Peyer's patch (tissue), 4 donors: ENCODE measurements at regions not wholly inside any gene's neighbourhood (a gene's known extent, or its start where the extent isn't known, plus 50 kb on each side); places are given as distances from the start of the nearest gene placed in this dataset.

ENCODE experiments used
- CTCF ChIP-seq, 6 experiments: fragments of 450-650 bp in 4 of 6; fragments of 200-600 bp in 2 of 6; sonication (generic) in 1 of 6; IDR thresholded peaks; one replicate each; pipeline ENCODE4 v1.5.1; 2017 to 2019; ENCODE audit warnings: antibody characterized with exemption in 6 of 6, mild to moderate bottlenecking in 3 of 6, moderate library complexity in 1 of 6
- POLR2A ChIP-seq, 2 donors: fragments of 450-650 bp; IDR thresholded peaks; one replicate each; pipeline ENCODE4 v1.5.1; 2017; ENCODE audit warnings: antibody characterized with exemption in 2 of 2, mild to moderate bottlenecking in 2 of 2, moderate library complexity in 2 of 2

GRCh38 chr17:69900101-69900500, 174.9 kb upstream of the KCNJ16 start:
- no peak for TF ChIP-seq CTCF (IDR thresholded peaks at IDR 0.05)
- no peak for TF ChIP-seq POLR2A (IDR thresholded peaks at IDR 0.05)
